A549 (cell line): ENCODE measurements at regions not wholly inside any gene's neighbourhood (a gene's known extent, or its start where the extent isn't known, plus 50 kb on each side); places are given as distances from the start of the nearest gene placed in this dataset.

ENCODE experiments used
- ATAC-seq, 2 experiments: fragments of 200-7000 bp in 1 of 2; fragments of >200 bp in 1 of 2; cut with Nextera tagmentation in 1 of 2; cut with Tn5 transposase in 1 of 2; 3 replicates each; pipeline versions ENCODE4 v1.8.0 to v1.9.1; 2018 to 2020; ENCODE audit warnings: mild to moderate bottlenecking in 1 of 2, moderate library complexity in 1 of 2
- CTCF ChIA-PET: fragments of 300-600 bp; sonication (Branson Sonifier 250); formaldehyde crosslinking; extraction: SDS; loops from one replicate; lab custom pipeline; 2021; ENCODE audit warnings: antibody characterized with exemption, inconsistent platforms; lab: Yijun Ruan, JAX
- POLR2A ChIA-PET: fragments of 350-600 bp; formaldehyde crosslinking; extraction: SDS; loops from one replicate; lab custom pipeline; 2021; ENCODE audit warnings: antibody characterized with exemption, inconsistent platforms; lab: Yijun Ruan, JAX
- DNase-seq, 2 experiments: peaks; one replicate each; pipeline versions ENCODE4 v3.0.0 to v3.0.0-alpha.2; 2011 to 2016; ENCODE audit warnings: low read depth in 1 of 2, low spot score in 1 of 2
- FAIRE-seq: peaks from 2 replicates; lab custom pipeline; 2011; peaks lifted over from hg19 to GRCh38; lab: Jason Lieb, UNC
- H3K27ac ChIP-seq, 2 experiments: fragments of >200 bp; sonication (Bioruptor Twin); formaldehyde crosslinking; 3 replicates each; pipeline ENCODE4 v1.5.1; 2016 to 2017
- H3K4me1 ChIP-seq: fragments of >200 bp; sonication (Bioruptor Twin); formaldehyde crosslinking; 3 replicates; pipeline ENCODE4 v1.6.1; 2016
- H3K4me2 ChIP-seq: fragments of >200 bp; sonication (Bioruptor Twin); formaldehyde crosslinking; 3 replicates; pipeline ENCODE4 v1.6.1; 2016
- H3K4me3 ChIP-seq: fragments of >200 bp; sonication (Bioruptor Twin); formaldehyde crosslinking; 3 replicates; pipeline ENCODE4 v1.5.1; 2016
- H3K9me3 ChIP-seq: fragments of >200 bp; sonication (Bioruptor Twin); formaldehyde crosslinking; 3 replicates; pipeline ENCODE4 v1.6.1; 2016
- ATOH8 ChIP-seq: fragments of 250-450 bp; sonication (Bioruptor Pico); IDR thresholded peaks from 2 replicates; pipeline ENCODE4 v1.5.0; 2020; ENCODE audit warnings: low read depth, mild to moderate bottlenecking, moderate library complexity
- BCL3 ChIP-seq: fragments of >200 bp; sonication (Bioruptor Twin); formaldehyde crosslinking; IDR thresholded peaks from 3 replicates; pipeline ENCODE4 v1.6.1; 2016
- BHLHE40 ChIP-seq: IDR thresholded peaks from 2 replicates; pipeline ENCODE4 v1.6.1; 2012; ENCODE audit warnings: low read depth, low read length, inconsistent platforms
- CBX2 ChIP-seq: fragments of 200-600 bp; sonication (generic); IDR thresholded peaks from 2 replicates; pipeline ENCODE4 v1.6.1; 2016; ENCODE audit warnings: low read depth, mild to moderate bottlenecking, borderline replicate concordance
- CBX8 ChIP-seq: fragments of 200-600 bp; sonication (generic); IDR thresholded peaks from 2 replicates; pipeline ENCODE4 v1.6.1; 2016
- CHD2 ChIP-seq: fragments of 150-350 bp; IDR thresholded peaks from 2 replicates; pipeline ENCODE4 v1.6.1; 2014; ENCODE audit warnings: low read length; ENCODE audit not compliant: partially characterized antibody
- E2F6 ChIP-seq: IDR thresholded peaks from 2 replicates; pipeline ENCODE4 v1.6.1; 2012; ENCODE audit warnings: low read depth, borderline replicate concordance
- ESRRA ChIP-seq: fragments of 150-350 bp; IDR thresholded peaks from 2 replicates; pipeline ENCODE4 v1.6.1; 2014; ENCODE audit warnings: mild to moderate bottlenecking, low read length, borderline replicate concordance
- FOSB ChIP-seq: fragments of 250-450 bp; sonication (Bioruptor Pico); IDR thresholded peaks from 2 replicates; pipeline ENCODE4 v1.5.0; 2020; ENCODE audit warnings: mild to moderate bottlenecking, moderate library complexity
- HES2 ChIP-seq: fragments of >200 bp; sonication (Bioruptor Twin); formaldehyde crosslinking; IDR thresholded peaks from 2 replicates; pipeline ENCODE4 v1.6.1; 2016
- HMGXB4 ChIP-seq: fragments of 250-450 bp; sonication (Bioruptor Pico); IDR thresholded peaks from 2 replicates; pipeline ENCODE4 v1.5.0; 2021; ENCODE audit warnings: mild to moderate bottlenecking, moderate library complexity, borderline replicate concordance
- HOXA7 ChIP-seq: fragments of 250-450 bp; sonication (Bioruptor Pico); IDR thresholded peaks from 2 replicates; pipeline ENCODE4 v1.5.0; 2020; ENCODE audit warnings: mild to moderate bottlenecking, moderate library complexity
- JUN ChIP-seq, 2 experiments: fragments of >200 bp; sonication (Bioruptor Twin); formaldehyde crosslinking; IDR thresholded peaks; 2 replicates in 1 of 2; 3 replicates in 1 of 2; pipeline ENCODE4 v1.6.1; 2016 to 2017
- KDM5A ChIP-seq: fragments of 200-600 bp; sonication (generic); IDR thresholded peaks from 2 replicates; pipeline ENCODE4 v1.6.1; 2016; ENCODE audit warnings: antibody characterized with exemption, mild to moderate bottlenecking
- MAZ ChIP-seq: fragments of 150-350 bp; IDR thresholded peaks from 2 replicates; pipeline ENCODE4 v1.6.1; 2014; ENCODE audit warnings: antibody characterized with exemption, low read depth, low read length, borderline replicate concordance
- NPAS2 ChIP-seq: fragments of 250-450 bp; sonication (Bioruptor Pico); IDR thresholded peaks from 2 replicates; pipeline ENCODE4 v1.8.0; 2022; ENCODE audit warnings: mild to moderate bottlenecking, moderate library complexity, borderline replicate concordance
- NR3C1 ChIP-seq: fragments of >200 bp; sonication (Bioruptor Twin); formaldehyde crosslinking; IDR thresholded peaks from 3 replicates; pipeline ENCODE4 v1.6.1; 2017
- POLR2AphosphoS2 ChIP-seq: conservative IDR thresholded peaks from 2 replicates; pipeline ENCODE4 v1.6.1; 2012; ENCODE audit warnings: low read length, improper control_type of control experiment, inconsistent platforms
- REST ChIP-seq: fragments of 200-600 bp; sonication (generic); IDR thresholded peaks from 2 replicates; pipeline ENCODE4 v1.6.1; 2016; ENCODE audit warnings: antibody characterized with exemption, mild to moderate bottlenecking, moderate library complexity
- RNF2 ChIP-seq: fragments of 200-600 bp; sonication (generic); IDR thresholded peaks from 2 replicates; pipeline ENCODE4 v1.6.1; 2016; ENCODE audit warnings: low read depth, mild to moderate bottlenecking, antibody characterized with exemption, moderate library complexity, borderline replicate concordance
- SREBF2 ChIP-seq: fragments of 450-650 bp; IDR thresholded peaks from 2 replicates; pipeline ENCODE4 v1.6.1; 2014; ENCODE audit warnings: mild to moderate bottlenecking, moderate library complexity
- ZFP36 ChIP-seq: fragments of 450-650 bp; IDR thresholded peaks from 2 replicates; pipeline ENCODE4 v1.6.1; 2014; ENCODE audit warnings: borderline replicate concordance; ENCODE audit not compliant: partially characterized antibody
- ZNF302 ChIP-seq: fragments of 250-450 bp; sonication (Bioruptor Pico); IDR thresholded peaks from 2 replicates; pipeline ENCODE4 v1.9.0; 2021; ENCODE audit warnings: inconsistent platforms, mild to moderate bottlenecking, moderate library complexity
- WGBS: methylation state at CpG from one replicate; pipeline ENCODE4 v1.1.6; 2017; ENCODE audit errors: missing lambda C conversion rate; 5-methylcytosine and 5-hydroxymethylcytosine counted together

- Histone ChIP-seq H3K4me2 (peak overlapping the region; percentile 55), H3K27ac (no peak overlapping the region), H3K9me3 (no peaks in the 10 kb centered on the region), H3K4me1 (no peaks in the 10 kb centered on the region), H3K4me3 (no peak overlapping the region)
- no peak for DNase-seq
- TF ChIP-seq CHD2 (no peak), SREBF2 (no peak), MAZ (no peak), FOSB (CRISPR knock-in tag) (no peak), RNF2 (no peak), HES2 (no peak), ATOH8 (CRISPR knock-in tag) (no peak), CBX2 (no peak), ESRRA (no peak), BHLHE40 (no peak), CBX8 (no peak), NR3C1 (no peak)
- ChIA-PET CTCF (no interaction called here), POLR2A (no interaction called here)
- no peak for ATAC-seq
- FAIRE-seq = no peak
- 31% methylated on average over 8 of the region's 8 CpGs for WGBS
Observed at GRCh38 chr5:2135354-2135753, 252.6 kb upstream of the IRX4 start.

GRCh38 chr5:2134543-2135292 lies 252.0 kb upstream of the IRX4 start:
- TF ChIP-seq BCL3 (no peak), E2F6 (no peak), RNF2 (no peak), CBX2 (no peak), NPAS2 (CRISPR knock-in tag) (no peak), ZNF302 (CRISPR knock-in tag) (no peak), POLR2AphosphoS2 (no peak), KDM5A (no peak)
- WGBS = 26% methylated on average over 19 of the region's 19 CpGs
- Histone ChIP-seq H3K4me3 (no peak overlapping the region), H3K4me1 (no peaks in the 10 kb centered on the region), H3K27ac (no peak overlapping the region), H3K9me3 (no peaks in the 10 kb centered on the region), H3K4me2 (peak overlapping the region; percentile 55)
- FAIRE-seq (no peak), ATAC-seq (peak in 1 of 2 experiments; percentile 52; a peak in 1 of 6 replicates), DNase-seq (peak in 1 of 2 experiments; percentile 7)
- CTCF ChIA-PET = no interaction called here
- POLR2A ChIA-PET = no interaction called here

- DNase-seq (no peak), ATAC-seq (no peak)
- Histone ChIP-seq H3K27ac (no peak overlapping the region), H3K9me3 (no peaks in the 10 kb centered on the region), H3K4me3 (no peak overlapping the region)
- 82% methylated on average over 5 of the region's 6 CpGs for WGBS
- TF ChIP-seq ZFP36 (no peak), HMGXB4 (no peak), JUN (IDR thresholded peaks at IDR 0.05) (no peak), REST (no peak), HOXA7 (no peak), NR3C1 (no peak), ZNF302 (CRISPR knock-in tag) (no peak)
- TF ChIP-seq, all 56 proteins: peak for 0
- CTCF ChIA-PET = no interaction called here
- POLR2A ChIA-PET = no interaction called here
- no peak for FAIRE-seq
- Histone ChIP-seq H3K4me1 (no peaks in the 10 kb centered on the region), H3K4me2 (no peak overlapping the region)
Observed at GRCh38 chr5:2133936-2134335, 251.2 kb upstream of the IRX4 start.
